ENCODE measurements at regions not wholly inside any gene's neighbourhood (a gene's known extent, or its start where the extent isn't known, plus 50 kb on each side); places are given as distances from the start of the nearest gene placed in this dataset.
A peak's percentile ranks its signal among the peaks of the same experiment; 100 is the strongest.

DNA sequence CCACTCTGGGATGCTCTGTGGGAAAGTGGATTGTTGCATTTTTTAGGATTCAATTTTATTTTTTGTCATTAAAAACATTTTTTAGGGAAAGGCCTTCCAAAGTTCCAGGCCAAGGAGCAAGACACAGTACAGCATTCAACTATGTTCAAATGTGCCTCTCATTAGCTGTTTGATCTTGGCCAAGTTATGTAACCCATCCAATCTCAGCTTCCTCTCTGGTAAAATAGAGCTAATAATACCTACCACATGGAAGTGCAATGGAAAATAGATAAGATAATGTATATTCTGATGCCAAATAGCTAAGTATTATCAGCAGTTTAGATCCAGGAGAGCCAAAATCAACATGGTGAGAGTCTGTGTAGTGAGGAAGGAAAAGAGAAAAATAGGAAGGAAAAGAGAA lies 220.3 kb upstream of the SESN3 start:
- Histone ChIP-seq H3K4me3 (no peak overlapping the region), H3K9me3 (no peaks in the 10 kb centered on the region), H3K36me3 (no peaks in the 10 kb centered on the region), H3K4me1 (peaks cover 0 to 24% (median 0%) of the 10 kb centered on the region in 6 donors), H3K27ac (peak overlapping the region in 7 of 8 donors; percentile 48 to 76 (median 58)), H3K27me3 (replicated peaks in 1 of 7) (no peaks in the 10 kb centered on the region)
- TF ChIP-seq POLR2A (IDR thresholded peaks at IDR 0.05) (no peak), POLR2AphosphoS5 (IDR thresholded peaks at IDR 0.05) (no peak)
- TF ChIP-seq, protein P1, sequence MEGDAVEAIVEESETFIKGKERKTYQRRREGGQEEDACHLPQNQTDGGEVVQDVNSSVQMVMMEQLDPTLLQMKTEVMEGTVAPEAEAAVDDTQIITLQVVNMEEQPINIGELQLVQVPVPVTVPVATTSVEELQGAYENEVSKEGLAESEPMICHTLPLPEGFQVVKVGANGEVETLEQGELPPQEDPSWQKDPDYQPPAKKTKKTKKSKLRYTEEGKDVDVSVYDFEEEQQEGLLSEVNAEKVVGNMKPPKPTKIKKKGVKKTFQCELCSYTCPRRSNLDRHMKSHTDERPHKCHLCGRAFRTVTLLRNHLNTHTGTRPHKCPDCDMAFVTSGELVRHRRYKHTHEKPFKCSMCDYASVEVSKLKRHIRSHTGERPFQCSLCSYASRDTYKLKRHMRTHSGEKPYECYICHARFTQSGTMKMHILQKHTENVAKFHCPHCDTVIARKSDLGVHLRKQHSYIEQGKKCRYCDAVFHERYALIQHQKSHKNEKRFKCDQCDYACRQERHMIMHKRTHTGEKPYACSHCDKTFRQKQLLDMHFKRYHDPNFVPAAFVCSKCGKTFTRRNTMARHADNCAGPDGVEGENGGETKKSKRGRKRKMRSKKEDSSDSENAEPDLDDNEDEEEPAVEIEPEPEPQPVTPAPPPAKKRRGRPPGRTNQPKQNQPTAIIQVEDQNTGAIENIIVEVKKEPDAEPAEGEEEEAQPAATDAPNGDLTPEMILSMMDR (IDR thresholded peaks at IDR 0.05 in 8 of 11, conservative IDR thresholded peaks at IDR 0.05 in 3 of 11): no peak
- intact Hi-C loops (cut with DNase I; ENCODE audit: low total_unique reads): no loop called here
- DNase-seq: no peak

DNA sequence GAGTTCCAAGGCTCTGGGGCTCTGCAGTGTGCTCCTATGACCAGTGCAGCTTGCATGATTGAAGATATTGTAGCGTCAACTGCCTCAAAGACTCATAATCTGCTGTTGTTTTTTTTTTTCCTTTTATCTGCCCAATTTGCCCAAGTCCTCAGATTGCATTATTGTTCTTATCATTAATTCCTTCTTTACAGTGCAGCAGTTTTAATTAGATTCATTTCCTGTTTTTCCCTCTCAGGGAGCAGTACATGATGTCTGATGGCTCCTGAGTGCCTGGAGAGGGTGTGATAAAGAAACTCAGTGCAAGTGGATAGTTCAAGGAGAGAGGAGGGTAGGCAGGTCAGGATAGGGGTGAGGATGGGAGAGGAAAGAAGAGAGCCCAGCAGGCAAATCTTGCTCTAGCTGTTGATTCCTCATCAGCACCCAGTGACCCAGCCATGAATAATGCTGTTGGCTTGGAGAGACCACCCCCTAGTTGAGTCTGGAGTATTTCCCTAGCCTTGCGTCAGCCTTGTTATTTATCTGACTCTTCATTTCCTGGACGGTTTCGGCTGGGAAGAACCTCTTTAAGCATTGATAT lies 219.6 kb upstream of the SESN3 start:
- intact Hi-C loops (cut with DNase I; ENCODE audit: low total_unique reads): no loop called here
- TF ChIP-seq POLR2A (IDR thresholded peaks at IDR 0.05): no peak
- TF ChIP-seq, protein P1 (IDR thresholded peaks at IDR 0.05 in 8 of 11, conservative IDR thresholded peaks at IDR 0.05 in 3 of 11): no peak
- no peak for TF ChIP-seq POLR2AphosphoS5 (IDR thresholded peaks at IDR 0.05)
- DNase-seq: no peak
- Histone ChIP-seq H3K9me3 (no peaks in the 10 kb centered on the region), H3K36me3 (no peaks in the 10 kb centered on the region), H3K27ac (peak overlapping the region; percentile 35 to 76 (median 57)), H3K4me1 (peaks cover 0 to 24% (median 0%) of the 10 kb centered on the region in 6 donors), H3K4me3 (no peak overlapping the region), H3K27me3 (replicated peaks in 1 of 7) (no peaks in the 10 kb centered on the region)
- 51 to 78% (median 71%) methylated on average over 4 of the region's 4 CpGs for WGBS, 5 donors

DNA sequence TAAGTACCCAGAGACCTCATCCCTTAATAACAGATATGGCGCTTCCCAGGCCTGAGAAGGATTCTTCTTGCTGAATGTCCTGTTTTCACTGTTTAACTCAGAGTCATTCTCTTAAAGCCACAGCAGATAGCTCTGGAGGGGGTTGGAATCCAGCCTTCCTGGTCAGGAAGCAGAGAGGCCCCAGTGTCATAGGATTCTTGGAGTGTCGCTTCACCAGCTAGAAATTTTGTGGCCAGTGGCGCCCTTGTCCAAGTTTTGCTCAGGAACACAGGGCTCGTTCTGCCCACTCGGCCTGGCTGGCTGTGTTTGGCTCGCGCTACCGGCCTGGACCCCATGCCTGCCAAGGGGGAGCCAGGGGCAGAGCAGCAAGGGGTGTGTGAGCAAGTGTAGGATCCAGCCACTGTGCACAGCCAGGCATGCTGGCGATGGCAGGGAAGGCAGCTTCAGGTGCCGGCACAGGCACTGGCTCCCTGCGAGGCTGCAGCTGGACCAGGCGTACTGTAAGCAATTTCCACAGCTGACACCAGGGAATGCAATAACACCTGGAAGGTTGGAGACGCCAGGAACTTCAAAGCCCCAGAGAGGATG lies 214.8 kb upstream of the SESN3 start:
- Histone ChIP-seq H3K9me3 (peaks cover 0 to 4% (median 0%) of the 10 kb centered on the region in 8 donors), H3K36me3 (no peaks in the 10 kb centered on the region), H3K4me3 (no peak overlapping the region), H3K4me1 (peaks cover 0 to 14% (median 2%) of the 10 kb centered on the region in 6 donors), H3K27me3 (replicated peaks in 1 of 7) (no peaks in the 10 kb centered on the region), H3K27ac (no peak overlapping the region)
- intact Hi-C loops (cut with DNase I; ENCODE audit: low total_unique reads): no loop called here
- 94 to 98% (median 96%) methylated on average over 9 to 13 of the region's 13 CpGs for WGBS, 5 donors
- TF ChIP-seq POLR2A (IDR thresholded peaks at IDR 0.05) (no peak), POLR2AphosphoS5 (IDR thresholded peaks at IDR 0.05) (no peak)
- TF ChIP-seq, protein P1 (IDR thresholded peaks at IDR 0.05 in 8 of 11, conservative IDR thresholded peaks at IDR 0.05 in 3 of 11): no peak
- no peak for DNase-seq

DNA sequence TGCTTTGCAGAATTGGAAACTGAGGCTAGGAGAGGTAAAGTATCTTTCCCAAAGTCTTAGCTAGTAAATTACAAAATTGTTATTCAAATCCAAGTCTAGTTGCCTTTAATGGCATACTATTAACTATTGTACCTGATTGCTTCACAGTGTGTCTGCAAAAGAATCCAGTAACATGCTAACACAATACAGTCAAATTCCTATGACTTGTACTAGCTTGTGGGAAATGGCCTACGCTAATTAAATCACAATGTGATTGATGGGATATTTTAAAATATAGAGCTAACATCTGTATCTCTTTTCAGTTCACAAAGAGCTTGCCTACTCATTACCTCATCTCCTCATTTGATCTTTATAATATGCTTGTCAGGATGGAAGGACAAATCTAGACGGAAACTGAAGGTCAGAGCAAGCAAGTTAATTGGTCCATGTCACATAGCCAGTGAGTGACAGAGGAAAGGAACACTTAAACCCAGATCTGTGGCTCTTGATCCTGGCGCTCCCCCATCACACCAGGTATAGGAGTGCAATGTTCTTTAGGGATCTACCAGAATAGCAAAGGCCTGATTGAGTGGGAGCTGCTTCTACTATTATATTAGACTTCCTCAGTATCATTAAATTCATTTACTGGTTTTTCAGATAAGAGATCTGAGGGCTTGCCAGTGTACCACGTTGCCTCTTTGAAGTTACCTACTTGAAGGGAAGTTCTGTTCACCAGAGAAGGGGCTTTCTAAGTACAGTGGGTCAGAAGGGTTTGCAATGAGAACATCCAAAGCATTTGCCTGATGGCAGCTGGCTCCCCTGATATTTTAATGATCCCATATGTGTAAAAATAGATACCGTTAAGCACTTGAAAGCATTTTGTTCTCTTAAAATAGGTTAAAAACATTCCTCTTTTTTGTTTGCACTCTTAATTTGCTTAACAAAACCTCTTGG lies 213.6 kb upstream of the SESN3 start:
- TF ChIP-seq, protein P1 (IDR thresholded peaks at IDR 0.05 in 8 of 11, conservative IDR thresholded peaks at IDR 0.05 in 3 of 11): no peak
- TF ChIP-seq POLR2AphosphoS5 (IDR thresholded peaks at IDR 0.05) (no peak), POLR2A (IDR thresholded peaks at IDR 0.05) (no peak)
- Histone ChIP-seq H3K4me1 (peaks cover 0 to 8% (median 0%) of the 10 kb centered on the region in 6 donors), H3K9me3 (peaks cover 0 to 4% (median 0%) of the 10 kb centered on the region in 8 donors), H3K27ac (no peak overlapping the region), H3K36me3 (no peaks in the 10 kb centered on the region), H3K27me3 (replicated peaks in 1 of 7) (no peaks in the 10 kb centered on the region), H3K4me3 (no peak overlapping the region)
- DNase-seq: no peak
- 54 to 70% (median 61%) methylated on average over 5 of the region's 5 CpGs for WGBS, 5 donors
- intact Hi-C loops (cut with DNase I; ENCODE audit: low total_unique reads): no loop called here

Data from spleen (tissue), 11 donors.